Neural progenitor cell (in vitro differentiated cells): ENCODE measurements at regions not wholly inside any gene's neighbourhood (a gene's known extent, or its start where the extent isn't known, plus 50 kb on each side); places are given as distances from the start of the nearest gene placed in this dataset.

Experiments used
- CTCF ChIP-seq: fragments of 200-600 bp; sonication (generic); IDR thresholded peaks from 2 replicates; pipeline ENCODE4 v1.5.1; 2017; ENCODE audit warnings: antibody characterized with exemption, mild to moderate bottlenecking
- EZH2 ChIP-seq: fragments of 200-600 bp; sonication (generic); IDR thresholded peaks from 2 replicates; pipeline ENCODE4 v1.6.1; 2017; ENCODE audit warnings: antibody characterized with exemption, mild to moderate bottlenecking, moderate library complexity

DNA sequence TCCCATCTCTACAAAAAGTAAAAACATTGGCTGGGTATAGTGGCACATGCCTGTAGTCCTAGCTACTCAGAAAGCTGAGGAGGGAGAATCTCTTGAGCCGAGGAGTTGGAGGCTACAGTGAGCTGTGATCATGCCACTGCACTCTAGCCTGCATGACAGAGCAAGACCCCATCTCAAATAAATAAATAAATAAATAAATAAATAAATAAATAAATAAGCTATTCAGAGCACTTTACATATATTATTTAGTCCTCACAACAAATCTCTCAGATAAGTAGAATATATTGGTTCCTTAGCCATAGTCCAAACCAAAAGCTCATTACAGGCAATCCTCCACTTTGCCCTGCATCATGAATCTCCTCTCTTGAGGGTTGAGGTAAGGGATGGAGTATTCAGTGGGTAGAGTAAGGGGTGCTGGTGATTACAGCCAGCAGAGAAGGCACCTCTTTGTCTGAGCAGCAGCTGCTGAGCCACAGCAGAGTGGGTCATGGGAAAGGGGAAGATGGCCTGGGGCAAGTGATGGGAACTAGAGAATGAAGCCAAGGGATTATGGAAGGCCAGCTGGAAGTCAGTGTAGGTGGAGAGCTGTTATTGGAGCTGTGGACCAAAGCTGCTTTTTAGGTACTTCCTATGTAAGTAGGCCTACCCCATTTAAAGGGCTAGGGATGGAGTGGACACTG is 115.5 kb upstream of the ZNF644 start:
- no peak for TF ChIP-seq CTCF
- TF ChIP-seq EZH2, result no peak
